ENCODE measurements at regions not wholly inside any gene's neighbourhood (a gene's known extent, or its start where the extent isn't known, plus 50 kb on each side); places are given as distances from the start of the nearest gene placed in this dataset.

- Histone ChIP-seq H3K4me3 (ENCODE audit: low read length) (no peak overlapping the region), H3K4me2 (ENCODE audit: low read length) (no peak overlapping the region), H3K9ac (ENCODE audit: low read depth, low read length) (no peak overlapping the region), H3K36me3 (ENCODE audit: insufficient read depth, low read length) (no peaks in the 10 kb centered on the region), H3K27me3 (ENCODE audit: control insufficient read depth, insufficient read depth, low read length) (peaks cover 6% of the 10 kb centered on the region), H3K4me1 (ENCODE audit: control insufficient read depth, insufficient read depth, low read length) (no peaks in the 10 kb centered on the region), H3K9me3 (replicated peaks; ENCODE audit: low read length) (no peaks in the 10 kb centered on the region)
These were observed 113.9 kb upstream of the SALL4 start for GRCh38 chr20:51916244-51916643.

GRCh38 chr20:51914758-51915157 is 112.4 kb upstream of the SALL4 start:
- H3K4me1 ChIP-seq (ENCODE audit: control insufficient read depth, insufficient read depth, low read length) = peaks cover 10% of the 10 kb centered on the region
- no peak overlapping the region for H3K4me3 ChIP-seq (ENCODE audit: low read length)
- H3K4me2 ChIP-seq (ENCODE audit: low read length) = no peak overlapping the region
- H3K9ac ChIP-seq (ENCODE audit: low read depth, low read length) = no peak overlapping the region
- H3K9me3 ChIP-seq (replicated peaks; ENCODE audit: low read length) = no peaks in the 10 kb centered on the region
- peaks cover 14% of the 10 kb centered on the region for H3K27me3 ChIP-seq (ENCODE audit: control insufficient read depth, insufficient read depth, low read length)
- no peaks in the 10 kb centered on the region for H3K36me3 ChIP-seq (ENCODE audit: insufficient read depth, low read length)

GRCh38 chr20:51910321-51911050 is 108.2 kb upstream of the SALL4 start:
- H3K4me1 ChIP-seq (ENCODE audit: control insufficient read depth, insufficient read depth, low read length) = peaks cover 10% of the 10 kb centered on the region
- peak overlapping the region; percentile 7 for H3K4me2 ChIP-seq (ENCODE audit: low read length)
- peaks cover 19% of the 10 kb centered on the region for H3K27me3 ChIP-seq (ENCODE audit: control insufficient read depth, insufficient read depth, low read length)
- H3K4me3 ChIP-seq (ENCODE audit: low read length) = no peak overlapping the region
- H3K9ac ChIP-seq (ENCODE audit: low read depth, low read length) = no peak overlapping the region
- no peaks in the 10 kb centered on the region for H3K9me3 ChIP-seq (replicated peaks; ENCODE audit: low read length)
- no peaks in the 10 kb centered on the region for H3K36me3 ChIP-seq (ENCODE audit: insufficient read depth, low read length)

GRCh38 chr20:51906679-51907078 is 104.4 kb upstream of the SALL4 start:
- H3K4me2 ChIP-seq (ENCODE audit: low read length) = no peak overlapping the region

GRCh38 chr20:51906049-51906448 is 103.7 kb upstream of the SALL4 start:
- H3K27me3 ChIP-seq (ENCODE audit: control insufficient read depth, insufficient read depth, low read length) = peaks cover 25% of the 10 kb centered on the region
- H3K4me2 ChIP-seq (ENCODE audit: low read length) = no peak overlapping the region
- no peaks in the 10 kb centered on the region for H3K9me3 ChIP-seq (replicated peaks; ENCODE audit: low read length)
- H3K4me1 ChIP-seq (ENCODE audit: control insufficient read depth, insufficient read depth, low read length) = peaks cover 10% of the 10 kb centered on the region
- H3K9ac ChIP-seq (ENCODE audit: low read depth, low read length) = no peak overlapping the region
- H3K4me3 ChIP-seq (ENCODE audit: low read length) = no peak overlapping the region
- H3K36me3 ChIP-seq (ENCODE audit: insufficient read depth, low read length) = no peaks in the 10 kb centered on the region

More at GRCh38 chr20:51906679-51907078, 104.4 kb upstream of the SALL4 start:
- Histone ChIP-seq H3K27me3 (ENCODE audit: control insufficient read depth, insufficient read depth, low read length) (peaks cover 25% of the 10 kb centered on the region), H3K36me3 (ENCODE audit: insufficient read depth, low read length) (no peaks in the 10 kb centered on the region), H3K4me3 (ENCODE audit: low read length) (no peak overlapping the region), H3K4me1 (ENCODE audit: control insufficient read depth, insufficient read depth, low read length) (peaks cover 10% of the 10 kb centered on the region), H3K9me3 (replicated peaks; ENCODE audit: low read length) (no peaks in the 10 kb centered on the region), H3K9ac (ENCODE audit: low read depth, low read length) (no peak overlapping the region)

GRCh38 chr20:51902933-51903332 is 100.6 kb upstream of the SALL4 start:
- Histone ChIP-seq H3K9me3 (replicated peaks; ENCODE audit: low read length) (no peaks in the 10 kb centered on the region), H3K4me3 (ENCODE audit: low read length) (no peak overlapping the region), H3K4me1 (ENCODE audit: control insufficient read depth, insufficient read depth, low read length) (no peaks in the 10 kb centered on the region), H3K36me3 (ENCODE audit: insufficient read depth, low read length) (no peaks in the 10 kb centered on the region), H3K27me3 (ENCODE audit: control insufficient read depth, insufficient read depth, low read length) (peaks cover 22% of the 10 kb centered on the region), H3K4me2 (ENCODE audit: low read length) (no peak overlapping the region), H3K9ac (ENCODE audit: low read depth, low read length) (no peak overlapping the region)

- Histone ChIP-seq H3K4me3 (ENCODE audit: low read length) (no peak overlapping the region), H3K4me2 (ENCODE audit: low read length) (no peak overlapping the region), H3K9me3 (replicated peaks; ENCODE audit: low read length) (no peaks in the 10 kb centered on the region), H3K36me3 (ENCODE audit: insufficient read depth, low read length) (no peaks in the 10 kb centered on the region), H3K4me1 (ENCODE audit: control insufficient read depth, insufficient read depth, low read length) (no peaks in the 10 kb centered on the region), H3K9ac (ENCODE audit: low read depth, low read length) (no peak overlapping the region), H3K27me3 (ENCODE audit: control insufficient read depth, insufficient read depth, low read length) (peaks cover 16% of the 10 kb centered on the region)
These were observed 98.1 kb upstream of the SALL4 start for GRCh38 chr20:51900443-51900842.

GRCh38 chr20:51899674-51900073 is 97.4 kb upstream of the SALL4 start:
- peaks cover 16% of the 10 kb centered on the region for H3K27me3 ChIP-seq (ENCODE audit: control insufficient read depth, insufficient read depth, low read length)
- no peak overlapping the region for H3K4me3 ChIP-seq (ENCODE audit: low read length)

GRCh38 chr20:51898788-51899187 is 96.5 kb upstream of the SALL4 start:
- Histone ChIP-seq H3K4me1 (ENCODE audit: control insufficient read depth, insufficient read depth, low read length) (no peaks in the 10 kb centered on the region), H3K9ac (ENCODE audit: low read depth, low read length) (no peak overlapping the region), H3K27me3 (ENCODE audit: control insufficient read depth, insufficient read depth, low read length) (peaks cover 15% of the 10 kb centered on the region), H3K36me3 (ENCODE audit: insufficient read depth, low read length) (no peaks in the 10 kb centered on the region), H3K4me3 (ENCODE audit: low read length) (no peak overlapping the region), H3K9me3 (replicated peaks; ENCODE audit: low read length) (no peaks in the 10 kb centered on the region), H3K4me2 (ENCODE audit: low read length) (no peak overlapping the region)

More at GRCh38 chr20:51899674-51900073, 97.4 kb upstream of the SALL4 start:
- Histone ChIP-seq H3K9ac (ENCODE audit: low read depth, low read length) (no peak overlapping the region), H3K9me3 (replicated peaks; ENCODE audit: low read length) (no peaks in the 10 kb centered on the region), H3K4me2 (ENCODE audit: low read length) (no peak overlapping the region), H3K36me3 (ENCODE audit: insufficient read depth, low read length) (no peaks in the 10 kb centered on the region), H3K4me1 (ENCODE audit: control insufficient read depth, insufficient read depth, low read length) (no peaks in the 10 kb centered on the region)

GRCh38 chr20:51894619-51895018 is 92.3 kb upstream of the SALL4 start:
- H3K9me3 ChIP-seq (replicated peaks; ENCODE audit: low read length) = no peaks in the 10 kb centered on the region
- no peak overlapping the region for H3K4me2 ChIP-seq (ENCODE audit: low read length)
- H3K27me3 ChIP-seq (ENCODE audit: control insufficient read depth, insufficient read depth, low read length) = peaks cover 19% of the 10 kb centered on the region
- H3K4me1 ChIP-seq (ENCODE audit: control insufficient read depth, insufficient read depth, low read length) = no peaks in the 10 kb centered on the region
- no peak overlapping the region for H3K9ac ChIP-seq (ENCODE audit: low read depth, low read length)
- no peaks in the 10 kb centered on the region for H3K36me3 ChIP-seq (ENCODE audit: insufficient read depth, low read length)
- H3K4me3 ChIP-seq (ENCODE audit: low read length) = no peak overlapping the region

GRCh38 chr20:51894201-51894600 is 91.9 kb upstream of the SALL4 start:
- Histone ChIP-seq H3K9ac (ENCODE audit: low read depth, low read length) (no peak overlapping the region), H3K4me3 (ENCODE audit: low read length) (no peak overlapping the region), H3K4me2 (ENCODE audit: low read length) (no peak overlapping the region), H3K4me1 (ENCODE audit: control insufficient read depth, insufficient read depth, low read length) (no peaks in the 10 kb centered on the region), H3K9me3 (replicated peaks; ENCODE audit: low read length) (no peaks in the 10 kb centered on the region), H3K36me3 (ENCODE audit: insufficient read depth, low read length) (no peaks in the 10 kb centered on the region), H3K27me3 (ENCODE audit: control insufficient read depth, insufficient read depth, low read length) (peaks cover 23% of the 10 kb centered on the region)

- Histone ChIP-seq H3K4me2 (ENCODE audit: low read length) (no peak overlapping the region), H3K36me3 (ENCODE audit: insufficient read depth, low read length) (no peaks in the 10 kb centered on the region), H3K9ac (ENCODE audit: low read depth, low read length) (no peak overlapping the region)
These were observed 91.4 kb upstream of the SALL4 start for GRCh38 chr20:51893723-51894122.

More at GRCh38 chr20:51893723-51894122, 91.4 kb upstream of the SALL4 start:
- Histone ChIP-seq H3K4me3 (ENCODE audit: low read length) (no peak overlapping the region), H3K4me1 (ENCODE audit: control insufficient read depth, insufficient read depth, low read length) (no peaks in the 10 kb centered on the region), H3K27me3 (ENCODE audit: control insufficient read depth, insufficient read depth, low read length) (peaks cover 26% of the 10 kb centered on the region), H3K9me3 (replicated peaks; ENCODE audit: low read length) (no peaks in the 10 kb centered on the region)

All from skeletal muscle satellite cell (primary cell).